ENCODE measurements at regions not wholly inside any gene's neighbourhood (a gene's known extent, or its start where the extent isn't known, plus 50 kb on each side); places are given as distances from the start of the nearest gene placed in this dataset.
A peak's percentile ranks its signal among the peaks of the same experiment; 100 is the strongest.

DNA sequence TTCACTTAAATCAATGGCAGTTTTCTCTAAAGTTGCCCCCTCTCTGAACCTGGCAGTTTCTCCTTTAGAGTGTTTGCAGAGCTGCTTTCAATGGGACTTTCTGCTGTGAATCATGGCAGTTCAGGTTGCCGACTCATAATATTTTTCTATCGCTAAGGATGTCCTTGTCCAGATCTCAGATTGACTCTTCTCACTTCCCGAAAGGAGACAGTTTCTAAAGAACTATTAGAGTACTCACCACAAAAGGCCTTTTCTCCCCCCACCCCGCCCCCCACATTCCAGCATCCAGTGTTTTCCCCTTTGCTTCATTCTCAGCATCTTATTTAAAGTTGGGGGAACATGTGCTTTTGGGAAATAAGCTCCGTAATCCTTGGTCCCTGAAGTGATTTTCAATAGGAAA, 443.5 kb upstream of the KLF4 start:
- DNase-seq, result peak; percentile 33

DNA sequence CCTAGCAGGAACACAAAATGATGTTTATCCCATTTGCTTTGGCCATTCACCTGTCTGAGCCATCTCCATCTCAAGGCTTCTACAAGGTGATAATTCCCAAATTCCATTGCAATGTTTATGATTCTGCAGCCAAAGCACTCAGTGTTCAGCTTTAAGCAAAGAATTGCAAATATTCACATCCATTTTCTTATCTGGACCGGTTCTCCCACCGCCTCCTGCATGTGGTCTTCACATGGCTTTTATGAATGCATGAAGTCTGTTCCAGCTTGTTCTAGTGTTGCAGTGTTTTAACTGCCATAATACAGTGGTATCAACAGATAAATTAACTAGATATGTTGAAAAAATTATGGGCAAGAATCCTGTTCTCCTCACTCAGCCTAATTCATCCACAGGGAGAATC, 443.0 kb upstream of the KLF4 start:
- DNase-seq, result no peak

DNA sequence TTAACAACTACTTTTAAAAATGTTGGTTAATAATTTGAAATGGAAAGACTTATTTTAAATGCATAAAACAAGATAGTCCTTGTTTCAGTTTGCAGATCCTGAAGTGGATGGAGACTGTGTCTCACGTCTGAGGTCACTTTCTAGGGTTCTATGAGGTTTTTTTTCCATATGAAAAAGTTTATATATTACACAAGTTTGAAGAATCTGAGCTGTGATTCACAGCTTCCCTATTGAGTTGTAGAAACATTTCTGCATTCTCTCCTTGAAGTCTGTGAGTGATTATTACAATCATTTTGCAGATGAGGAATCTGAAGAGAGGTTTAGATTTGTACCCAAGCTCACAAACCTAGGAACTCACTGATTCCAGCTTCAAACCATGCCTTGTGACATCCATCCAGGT, 442.5 kb upstream of the KLF4 start:
- no peak for DNase-seq

DNA sequence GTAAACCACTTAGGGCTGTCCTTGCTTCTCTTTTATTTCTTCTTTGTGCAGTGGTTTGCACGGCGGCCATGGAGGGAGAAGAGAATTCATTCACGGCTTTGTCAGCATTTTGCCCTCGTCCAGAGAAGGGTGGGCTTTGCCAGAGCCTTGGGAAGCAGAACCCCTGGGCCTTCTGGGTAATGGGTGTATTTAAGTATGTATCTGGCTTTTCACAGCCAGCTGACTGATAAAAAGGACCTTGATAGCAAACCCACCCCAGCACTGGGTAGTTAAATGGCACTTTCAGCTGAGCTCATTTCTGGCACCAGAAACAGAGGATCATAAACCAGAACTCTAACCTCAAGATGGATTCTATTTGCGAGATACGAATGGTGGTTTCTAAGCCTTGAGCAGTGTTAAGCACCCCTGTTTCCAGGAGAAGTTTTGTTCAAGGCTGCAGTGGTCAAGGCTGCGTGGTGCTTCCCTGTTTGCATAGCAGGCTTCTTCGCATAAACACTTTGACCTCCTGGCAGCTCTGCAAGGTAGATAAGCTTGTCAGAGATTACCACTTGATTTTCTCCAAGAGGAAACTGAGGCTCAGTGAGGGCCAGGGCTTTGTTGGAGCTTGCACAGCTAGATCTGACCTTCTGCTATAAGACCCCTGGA, 441.6 kb upstream of the KLF4 start:
- no peak for DNase-seq

- DNase-seq, result no peak
These were observed 439.9 kb upstream of the KLF4 start for GRCh38 chr9:107929443-107929842.

DNA sequence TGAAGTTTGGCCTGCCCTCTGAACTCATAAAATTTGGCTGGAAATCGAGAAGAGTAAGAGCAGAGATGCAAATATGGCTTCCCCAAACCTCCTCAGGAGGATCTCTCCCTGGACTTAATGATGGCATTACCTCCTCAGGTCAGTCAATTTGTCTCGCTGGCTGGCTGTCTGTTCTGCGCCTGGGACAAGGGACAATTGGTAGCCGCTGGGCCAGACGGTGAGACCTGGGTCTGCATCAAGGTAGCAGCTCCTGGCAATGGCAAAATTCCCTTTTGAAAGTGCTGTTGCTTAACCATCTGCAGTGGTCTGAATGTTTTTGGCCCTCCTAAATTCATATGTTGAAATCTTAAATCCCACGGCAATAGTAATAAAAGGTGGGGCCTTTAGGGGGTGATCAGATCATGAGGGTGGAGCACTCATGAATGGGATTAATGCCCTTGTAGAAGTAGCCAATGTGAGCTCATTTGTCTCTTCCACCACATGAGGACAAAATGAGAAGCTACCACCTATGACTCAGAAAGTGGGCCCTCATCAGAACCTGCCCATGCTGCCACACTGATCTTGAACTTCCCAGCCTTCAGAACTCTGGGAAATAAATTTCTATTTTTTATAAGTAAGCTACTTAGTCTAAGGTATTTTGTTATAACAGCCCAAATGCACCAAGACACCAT, 439.3 kb upstream of the KLF4 start:
- no peak for DNase-seq

DNA sequence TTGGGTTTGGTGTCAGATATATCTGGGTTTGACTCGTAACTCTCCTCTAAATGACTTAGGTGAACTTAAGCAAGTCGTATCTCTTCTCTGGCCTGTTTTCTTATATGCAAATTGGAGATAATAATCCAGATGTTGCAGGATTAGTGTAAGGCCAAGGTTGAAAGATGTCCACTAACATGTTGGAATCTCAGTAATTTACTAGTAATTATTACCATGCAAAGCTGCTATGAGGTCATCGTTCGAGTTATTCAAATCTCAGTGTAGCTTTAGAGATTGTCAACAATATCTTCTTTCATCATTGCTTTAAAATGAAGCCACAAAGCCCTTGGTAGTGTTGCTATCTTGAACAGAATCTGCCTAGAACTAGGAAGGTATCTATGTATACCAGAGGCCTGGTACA, 437.7 kb upstream of the KLF4 start:
- no peak for DNase-seq

- DNase-seq, result no peak
These were observed 436.3 kb upstream of the KLF4 start for GRCh38 chr9:107925749-107926297.

DNA sequence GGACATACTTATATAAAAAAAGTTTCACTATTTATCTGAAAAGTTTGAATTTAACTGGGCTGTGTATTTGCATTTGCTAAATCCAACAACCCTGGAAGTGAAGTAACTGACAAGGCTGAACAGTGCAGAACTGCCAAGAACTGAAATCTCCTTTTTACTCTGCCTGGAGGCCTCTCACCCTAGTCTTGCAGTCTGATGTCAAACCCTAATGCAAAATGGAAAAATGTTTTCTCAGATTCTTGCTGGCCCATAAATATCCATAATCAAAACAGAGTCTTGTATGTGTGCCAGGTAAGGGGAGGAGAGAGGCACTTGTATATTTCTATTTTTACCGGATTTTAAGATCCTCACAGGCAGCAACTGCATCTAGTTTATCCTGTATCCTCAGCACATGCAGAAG, 432.7 kb upstream of the KLF4 start:
- no peak for DNase-seq

- DNase-seq, result no peak
These were observed 429.7 kb upstream of the KLF4 start for GRCh38 chr9:107919263-107919662.

GRCh38 chr9:107918749-107919148, 429.2 kb upstream of the KLF4 start:
- DNase-seq, result no peak

DNA sequence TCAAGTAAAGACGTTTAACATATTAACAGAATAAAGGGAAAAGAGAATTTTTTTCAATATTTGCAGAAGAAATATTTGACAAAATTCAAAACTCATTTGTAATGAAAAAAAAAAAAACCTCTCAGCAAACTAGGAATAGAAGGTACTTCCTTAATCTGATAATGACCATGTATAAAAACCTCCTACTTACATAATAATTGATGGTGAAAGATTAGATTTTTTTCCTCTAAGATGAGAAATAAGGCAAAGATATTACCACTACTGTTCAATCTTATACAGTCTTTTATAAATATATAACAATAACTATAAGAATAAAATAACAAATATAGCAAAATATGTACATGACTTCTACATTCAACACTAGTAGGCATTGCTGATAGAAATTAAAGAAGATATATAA, 424.6 kb upstream of the KLF4 start:
- no peak for DNase-seq

- no peak for DNase-seq
These were observed 418.1 kb upstream of the KLF4 start for GRCh38 chr9:107907715-107908114.

DNA sequence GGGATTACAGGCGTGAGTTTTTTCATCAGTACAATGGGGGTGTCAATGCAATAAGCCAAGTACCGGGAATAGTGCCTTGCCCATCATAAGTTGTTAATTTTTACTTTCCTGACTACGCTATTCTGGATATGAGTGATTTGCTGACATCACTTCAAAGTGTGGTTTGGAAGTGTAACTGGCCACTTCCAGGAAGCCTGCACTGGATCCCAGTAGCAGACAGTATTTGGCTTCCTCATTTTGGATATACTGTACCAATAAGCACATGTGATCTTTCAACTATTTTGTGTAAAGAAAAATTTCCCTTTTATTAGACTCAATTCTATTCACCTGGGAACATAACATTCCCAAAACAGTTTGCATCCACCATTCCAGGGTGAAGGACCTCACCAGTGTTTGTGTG, 417.7 kb upstream of the KLF4 start:
- DNase-seq, result no peak

DNA sequence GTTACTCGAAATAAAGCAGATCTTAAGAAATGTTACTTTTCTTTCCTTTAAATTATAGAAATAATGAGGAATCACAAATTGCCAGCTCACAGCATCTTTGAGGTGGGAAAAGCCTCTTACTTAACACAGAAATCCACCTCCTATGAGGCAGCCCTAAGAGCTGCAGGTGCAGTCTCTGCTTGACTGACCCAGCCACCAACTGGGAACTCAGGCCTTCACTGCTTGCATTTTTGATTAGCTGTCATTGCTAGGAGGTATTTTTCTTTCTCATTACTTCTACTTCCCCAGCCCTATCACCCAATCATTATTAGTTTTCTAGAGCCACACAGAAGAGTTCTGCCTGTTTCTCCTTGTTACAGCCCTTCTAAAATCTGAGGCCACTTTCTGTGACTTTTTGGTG, 416.5 kb upstream of the KLF4 start:
- no peak for DNase-seq

- no peak for DNase-seq
These were observed 415.9 kb upstream of the KLF4 start for GRCh38 chr9:107905308-107906020.

DNA sequence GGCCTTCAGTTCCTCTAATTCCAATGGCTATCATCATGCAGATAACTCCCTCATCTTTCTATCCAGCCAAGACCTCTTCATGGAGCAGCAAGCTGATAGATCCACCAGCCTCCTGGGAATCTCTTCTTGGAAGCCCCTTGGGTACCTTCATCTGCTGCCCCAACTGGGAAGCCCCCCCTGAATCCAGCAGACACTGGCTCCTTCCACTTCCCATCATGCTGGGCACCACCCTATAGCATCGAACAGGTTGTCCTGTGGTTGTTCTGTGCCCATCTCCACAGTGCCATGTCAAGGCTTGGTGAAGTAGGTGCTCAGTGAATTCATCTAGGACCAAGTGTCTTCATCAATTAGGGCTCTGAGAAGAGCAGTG, 410.4 kb upstream of the KLF4 start:
- no peak for DNase-seq

- no peak for DNase-seq
These were observed 409.2 kb upstream of the KLF4 start for GRCh38 chr9:107898761-107899160.

GRCh38 chr9:107896544-107896943, 407.0 kb upstream of the KLF4 start:
- no peak for DNase-seq

DNA sequence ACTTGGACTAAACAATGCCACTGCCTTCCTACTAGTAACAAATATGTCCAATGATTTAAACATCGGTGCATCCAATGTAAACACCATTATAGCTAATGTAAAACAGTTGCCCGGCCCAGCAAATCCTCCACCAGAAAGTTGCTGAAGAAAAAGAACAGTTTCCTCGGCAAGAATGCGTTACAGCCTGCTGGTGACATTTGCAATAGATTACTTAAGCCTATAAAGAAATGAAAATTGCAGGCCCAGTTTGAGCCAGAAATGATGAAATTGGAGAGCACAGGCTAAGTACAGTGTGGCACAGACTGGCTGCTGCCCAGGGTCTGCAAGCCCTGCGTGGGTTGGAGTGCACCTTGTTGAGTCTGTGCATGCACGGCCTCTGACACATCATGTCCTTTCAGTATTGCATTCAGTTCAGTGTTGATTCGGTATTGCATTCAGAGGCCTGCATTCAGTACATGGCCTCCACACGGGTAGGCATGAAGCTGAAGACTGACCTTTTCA, 406.0 kb upstream of the KLF4 start:
- DNase-seq, result no peak

DNA sequence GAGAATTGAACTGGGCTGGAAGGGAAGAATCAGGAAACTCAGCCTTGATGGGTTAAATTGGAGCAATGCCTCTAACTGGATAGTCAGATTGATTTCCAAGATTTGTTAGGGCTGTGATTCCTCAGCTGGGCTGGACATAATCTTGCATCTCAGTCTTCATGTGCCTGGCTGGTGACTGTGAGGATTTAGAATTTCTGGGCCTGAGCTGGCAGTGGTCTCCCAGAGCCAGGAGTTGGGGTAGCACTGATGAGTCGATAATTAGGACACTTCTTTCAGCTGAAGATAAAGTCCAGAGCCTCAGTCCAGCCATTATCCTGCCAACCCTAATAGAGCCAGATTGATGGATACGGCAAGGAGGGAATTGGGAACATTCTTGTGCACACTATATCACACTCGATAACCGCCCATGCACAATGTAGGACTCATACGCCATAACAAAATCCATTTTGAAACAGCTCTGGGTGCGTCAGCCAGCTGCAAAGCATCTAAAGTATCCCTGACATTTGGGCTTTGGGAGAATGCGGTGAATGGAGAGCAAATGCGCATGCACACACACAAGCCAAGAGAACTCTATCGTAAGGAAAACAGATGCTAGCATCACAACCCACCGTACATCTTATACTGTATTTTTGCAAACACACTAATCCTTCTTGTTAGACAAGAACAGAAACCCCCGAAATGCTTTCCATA, 405.1 kb upstream of the KLF4 start:
- no peak for DNase-seq

- DNase-seq, result no peak
These were observed 401.4 kb upstream of the KLF4 start for GRCh38 chr9:107890921-107891465.

DNA sequence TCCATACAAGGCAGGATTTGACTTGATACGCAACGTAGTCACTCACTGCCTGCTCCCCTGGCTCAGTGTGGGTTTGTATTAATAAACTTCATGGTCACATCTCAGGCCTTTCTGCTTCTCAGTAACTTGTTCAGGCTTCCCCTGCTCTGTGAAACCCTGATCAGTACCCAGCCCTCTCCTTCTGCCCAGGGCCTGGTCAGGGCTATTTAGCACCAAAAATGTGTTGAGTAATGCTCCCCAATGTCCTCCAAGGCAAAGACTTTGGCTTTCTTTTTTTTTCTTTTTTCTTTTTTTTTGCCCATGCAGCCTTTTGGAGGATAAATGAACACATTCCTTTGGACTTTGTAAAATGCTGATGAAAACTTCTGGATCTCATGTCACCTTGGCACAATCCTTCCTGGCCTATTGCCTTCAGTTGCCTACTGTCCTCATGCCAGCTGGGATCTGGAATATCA, 399.2 kb upstream of the KLF4 start:
- DNase-seq, result no peak

Data from DMS53 (cell line).